GM21717 (cell line): ENCODE measurements at regions not wholly inside any gene's neighbourhood (a gene's known extent, or its start where the extent isn't known, plus 50 kb on each side); places are given as distances from the start of the nearest gene placed in this dataset.
"Not testable (repeated sequence)": the region's sequence is repeated elsewhere in the genome, so short reads cannot be mapped to it uniquely, and the experiment has no call there.

ENCODE experiments used
- ATAC-seq: cut with Tn5 transposase; IDR thresholded peaks from one replicate; pipeline ENCODE4 v1.9.1; 2021; ENCODE audit warnings: mild to moderate bottlenecking, moderate library complexity; ENCODE audit not compliant: unreplicated experiment

- not testable (repeated sequence) for ATAC-seq
Measured at GRCh38 chr16:33583702-33584101, 124.3 kb downstream of the TP53TG3F start.

GRCh38 chr16:33588589-33588988 lies 129.2 kb downstream of the TP53TG3F start:
- ATAC-seq = not testable (repeated sequence)

- ATAC-seq = not testable (repeated sequence)
Measured at GRCh38 chr16:33593344-33593743, 133.9 kb downstream of the TP53TG3F start.

GRCh38 chr16:33595074-33595473 lies 135.7 kb downstream of the TP53TG3F start:
- ATAC-seq = not testable (repeated sequence)

GRCh38 chr16:33601029-33601428 lies 141.6 kb downstream of the TP53TG3F start:
- peak; percentile 70 for ATAC-seq

- ATAC-seq = not testable (repeated sequence)
Measured at GRCh38 chr16:33623535-33624077, 164.2 kb downstream of the TP53TG3F start.

- ATAC-seq = not testable (repeated sequence)
Measured at GRCh38 chr16:33628895-33629294, 169.5 kb downstream of the TP53TG3F start.

GRCh38 chr16:33631713-33632112 lies 172.3 kb downstream of the TP53TG3F start:
- not testable (repeated sequence) for ATAC-seq

- not testable (repeated sequence) for ATAC-seq
Measured at GRCh38 chr16:33634057-33634456, 174.6 kb downstream of the TP53TG3F start.

GRCh38 chr16:33636760-33637159 lies 177.3 kb downstream of the TP53TG3F start:
- not testable (repeated sequence) for ATAC-seq

GRCh38 chr16:33643270-33643669 lies 183.9 kb downstream of the TP53TG3F start:
- ATAC-seq = peak; percentile 84

- ATAC-seq = peak; percentile 57
Measured at GRCh38 chr16:33643698-33644381, 184.4 kb downstream of the TP53TG3F start.

GRCh38 chr16:33646386-33646785 lies 187.0 kb downstream of the TP53TG3F start:
- not testable (repeated sequence) for ATAC-seq

GRCh38 chr16:33655756-33656155 lies 196.3 kb downstream of the TP53TG3F start:
- ATAC-seq = not testable (repeated sequence)

GRCh38 chr16:33656394-33656793 lies 197.0 kb downstream of the TP53TG3F start:
- ATAC-seq = peak; percentile 56

GRCh38 chr16:33657717-33658116 lies 198.3 kb downstream of the TP53TG3F start:
- peak; percentile 76 for ATAC-seq

- not testable (repeated sequence) for ATAC-seq
Measured at GRCh38 chr16:33680791-33681190, 221.4 kb downstream of the TP53TG3F start.

GRCh38 chr16:33700320-33700719 lies 240.9 kb downstream of the TP53TG3F start:
- not testable (repeated sequence) for ATAC-seq

- not testable (repeated sequence) for ATAC-seq
Measured at GRCh38 chr16:33706845-33707590, 247.6 kb downstream of the TP53TG3F start.

GRCh38 chr16:33707591-33707934 lies 248.2 kb downstream of the TP53TG3F start:
- ATAC-seq = not testable (repeated sequence)

- ATAC-seq = not testable (repeated sequence)
Measured at GRCh38 chr16:33709856-33710695, 250.7 kb downstream of the TP53TG3F start.
